Stimulated activated CD8-positive, alpha-beta memory T cell treated with anti-CD3 and anti-CD28 coated beads, Interleukin-4, amount 100 ng/mL, for 4 hours (primary cell): ENCODE measurements at regions not wholly inside any gene's neighbourhood (a gene's known extent, or its start where the extent isn't known, plus 50 kb on each side); places are given as distances from the start of the nearest gene placed in this dataset.
"Not testable (repeated sequence)": the region's sequence is repeated elsewhere in the genome, so short reads cannot be mapped to it uniquely, and the experiment has no call there.

Experiments
- DNase-seq, 2 donors: peaks; one replicate each; pipeline ENCODE4 v3.0.0-alpha.2; 2020; ENCODE audit warnings: low read depth in 2 of 2, low spot score in 1 of 2

- no peak for DNase-seq
Measured at GRCh38 chr6:4510317-4510716, 265.9 kb upstream of the CDYL start.

- no peak for DNase-seq
Measured at GRCh38 chr6:4509506-4509905, 266.7 kb upstream of the CDYL start.

- no peak for DNase-seq
Measured at GRCh38 chr6:4506792-4507191, 269.4 kb upstream of the CDYL start.

- DNase-seq = no peak
Measured at GRCh38 chr6:4506223-4506622, 270.0 kb upstream of the CDYL start.

GRCh38 chr6:4504700-4505099 lies 271.5 kb upstream of the CDYL start:
- no peak for DNase-seq

- no peak for DNase-seq
Measured at GRCh38 chr6:4503700-4504099, 272.5 kb upstream of the CDYL start.

- no peak for DNase-seq
Measured at GRCh38 chr6:4496284-4496683, 279.9 kb upstream of the CDYL start.

- no peak for DNase-seq
Measured at GRCh38 chr6:4491501-4492260, 284.5 kb upstream of the CDYL start.

- DNase-seq = no peak
Measured at GRCh38 chr6:4489538-4489937, 286.7 kb upstream of the CDYL start.

- DNase-seq = no peak
Measured at GRCh38 chr6:4488389-4488788, 287.8 kb upstream of the CDYL start.

- DNase-seq = no peak
Measured at GRCh38 chr6:4487538-4487937, 288.7 kb upstream of the CDYL start.

- DNase-seq = no peak
Measured at GRCh38 chr6:4486568-4487315, 289.5 kb upstream of the CDYL start.

- DNase-seq = no peak
Measured at GRCh38 chr6:4485735-4486134, 290.5 kb upstream of the CDYL start.

GRCh38 chr6:4482461-4482860 lies 293.7 kb upstream of the CDYL start:
- no peak for DNase-seq

- DNase-seq = no peak
Measured at GRCh38 chr6:4480788-4481735, 295.1 kb upstream of the CDYL start.

- no peak for DNase-seq
Measured at GRCh38 chr6:4478098-4478497, 298.1 kb upstream of the CDYL start.

- no peak for DNase-seq
Measured at GRCh38 chr6:4474810-4475209, 301.4 kb upstream of the CDYL start.

- no peak for DNase-seq
Measured at GRCh38 chr6:4472969-4473642, 303.1 kb upstream of the CDYL start.

- no peak for DNase-seq
Measured at GRCh38 chr6:4472222-4472621, 304.0 kb upstream of the CDYL start.

GRCh38 chr6:4471515-4471914 lies 304.7 kb upstream of the CDYL start:
- DNase-seq = not testable (repeated sequence)

- no peak for DNase-seq
Measured at GRCh38 chr6:4470698-4471210, 305.4 kb upstream of the CDYL start.
